Peyer's patch (tissue), 4 donors: ENCODE measurements at regions not wholly inside any gene's neighbourhood (a gene's known extent, or its start where the extent isn't known, plus 50 kb on each side); places are given as distances from the start of the nearest gene placed in this dataset.

Source experiments
- POLR2A ChIP-seq, 2 donors: fragments of 450-650 bp; IDR thresholded peaks; one replicate each; pipeline ENCODE4 v1.5.1; 2017; ENCODE audit warnings: antibody characterized with exemption in 2 of 2, mild to moderate bottlenecking in 2 of 2, moderate library complexity in 2 of 2
- TF ChIP-seq, protein P1 (sequence below), 6 experiments: fragments of 450-650 bp in 4 of 6; fragments of 200-600 bp in 2 of 6; sonication (generic) in 1 of 6; IDR thresholded peaks; one replicate each; pipeline ENCODE4 v1.5.1; 2017 to 2019; ENCODE audit warnings: antibody characterized with exemption in 6 of 6, mild to moderate bottlenecking in 3 of 6, moderate library complexity in 1 of 6

DNA sequence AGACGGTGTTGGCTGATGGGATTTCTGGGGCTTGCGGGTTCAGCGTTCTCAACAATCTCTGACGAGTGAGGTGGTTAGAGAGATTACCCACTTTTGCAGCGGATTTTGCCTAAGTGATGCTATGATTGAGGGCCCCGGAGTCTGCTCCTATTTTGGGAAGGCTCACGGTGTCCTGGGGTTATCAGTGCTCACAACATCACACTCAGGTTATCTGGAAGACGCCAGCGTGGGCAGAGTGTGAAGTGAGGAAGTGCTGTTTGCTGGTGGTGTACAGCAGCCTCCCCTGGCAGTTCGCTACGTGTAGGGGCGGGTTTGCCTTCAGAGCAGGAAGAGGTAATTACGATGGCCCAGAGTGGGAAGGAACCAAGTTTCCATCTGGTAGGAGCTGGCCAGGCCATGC, 341.2 kb upstream of the IRX2 start:
- TF ChIP-seq, protein P1, sequence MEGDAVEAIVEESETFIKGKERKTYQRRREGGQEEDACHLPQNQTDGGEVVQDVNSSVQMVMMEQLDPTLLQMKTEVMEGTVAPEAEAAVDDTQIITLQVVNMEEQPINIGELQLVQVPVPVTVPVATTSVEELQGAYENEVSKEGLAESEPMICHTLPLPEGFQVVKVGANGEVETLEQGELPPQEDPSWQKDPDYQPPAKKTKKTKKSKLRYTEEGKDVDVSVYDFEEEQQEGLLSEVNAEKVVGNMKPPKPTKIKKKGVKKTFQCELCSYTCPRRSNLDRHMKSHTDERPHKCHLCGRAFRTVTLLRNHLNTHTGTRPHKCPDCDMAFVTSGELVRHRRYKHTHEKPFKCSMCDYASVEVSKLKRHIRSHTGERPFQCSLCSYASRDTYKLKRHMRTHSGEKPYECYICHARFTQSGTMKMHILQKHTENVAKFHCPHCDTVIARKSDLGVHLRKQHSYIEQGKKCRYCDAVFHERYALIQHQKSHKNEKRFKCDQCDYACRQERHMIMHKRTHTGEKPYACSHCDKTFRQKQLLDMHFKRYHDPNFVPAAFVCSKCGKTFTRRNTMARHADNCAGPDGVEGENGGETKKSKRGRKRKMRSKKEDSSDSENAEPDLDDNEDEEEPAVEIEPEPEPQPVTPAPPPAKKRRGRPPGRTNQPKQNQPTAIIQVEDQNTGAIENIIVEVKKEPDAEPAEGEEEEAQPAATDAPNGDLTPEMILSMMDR (IDR thresholded peaks at IDR 0.05): no peak
- TF ChIP-seq POLR2A (IDR thresholded peaks at IDR 0.05): no peak
